ENCODE measurements at regions not wholly inside any gene's neighbourhood (a gene's known extent, or its start where the extent isn't known, plus 50 kb on each side); places are given as distances from the start of the nearest gene placed in this dataset.

DNA sequence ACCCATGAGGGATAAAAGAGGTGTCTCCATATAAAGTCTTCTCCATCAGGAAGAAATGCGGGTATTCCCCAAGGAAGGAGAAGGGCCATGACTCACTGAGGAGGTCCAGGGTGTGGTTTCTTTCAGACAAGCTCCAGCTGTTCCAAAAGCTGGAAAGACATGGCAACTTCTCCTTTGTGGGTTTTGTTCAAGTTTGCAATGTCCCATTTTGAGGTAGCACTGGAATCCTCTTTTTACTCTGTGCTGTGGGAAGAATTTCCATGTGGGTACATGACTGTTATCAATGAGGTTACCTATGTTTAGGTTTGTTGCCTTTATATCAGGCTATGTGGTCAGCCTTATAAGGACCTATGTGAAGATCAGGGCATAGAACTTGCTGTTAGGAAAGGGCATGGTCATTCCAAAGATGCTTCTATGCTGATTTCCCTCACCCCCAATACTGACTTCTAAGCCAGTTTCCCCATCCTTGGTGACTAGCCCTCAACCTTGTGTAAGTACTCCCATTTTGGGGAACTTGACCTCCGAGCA, 697.5 kb downstream of the INHBA start:
- TF ChIP-seq, protein P1, sequence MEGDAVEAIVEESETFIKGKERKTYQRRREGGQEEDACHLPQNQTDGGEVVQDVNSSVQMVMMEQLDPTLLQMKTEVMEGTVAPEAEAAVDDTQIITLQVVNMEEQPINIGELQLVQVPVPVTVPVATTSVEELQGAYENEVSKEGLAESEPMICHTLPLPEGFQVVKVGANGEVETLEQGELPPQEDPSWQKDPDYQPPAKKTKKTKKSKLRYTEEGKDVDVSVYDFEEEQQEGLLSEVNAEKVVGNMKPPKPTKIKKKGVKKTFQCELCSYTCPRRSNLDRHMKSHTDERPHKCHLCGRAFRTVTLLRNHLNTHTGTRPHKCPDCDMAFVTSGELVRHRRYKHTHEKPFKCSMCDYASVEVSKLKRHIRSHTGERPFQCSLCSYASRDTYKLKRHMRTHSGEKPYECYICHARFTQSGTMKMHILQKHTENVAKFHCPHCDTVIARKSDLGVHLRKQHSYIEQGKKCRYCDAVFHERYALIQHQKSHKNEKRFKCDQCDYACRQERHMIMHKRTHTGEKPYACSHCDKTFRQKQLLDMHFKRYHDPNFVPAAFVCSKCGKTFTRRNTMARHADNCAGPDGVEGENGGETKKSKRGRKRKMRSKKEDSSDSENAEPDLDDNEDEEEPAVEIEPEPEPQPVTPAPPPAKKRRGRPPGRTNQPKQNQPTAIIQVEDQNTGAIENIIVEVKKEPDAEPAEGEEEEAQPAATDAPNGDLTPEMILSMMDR (IDR thresholded peaks at IDR 0.05) = no peak
- TF ChIP-seq POLR2AphosphoS5 (IDR thresholded peaks at IDR 0.05) (no peak), POLR2A (IDR thresholded peaks at IDR 0.05) (no peak)
